ENCODE measurements at regions not wholly inside any gene's neighbourhood (a gene's known extent, or its start where the extent isn't known, plus 50 kb on each side); places are given as distances from the start of the nearest gene placed in this dataset.

- no peaks in the 10 kb centered on the region for H3K23me2 ChIP-seq (ENCODE audit: insufficient read length, low read depth, low read length, poor library complexity, severe bottlenecking)
- no peak overlapping the region for H2BK120ac ChIP-seq (ENCODE audit: low read depth, low read length, poor library complexity, severe bottlenecking)
- TF ChIP-seq CTCF (conservative IDR thresholded peaks at IDR 0.05) = peak; percentile 52
- H4K91ac ChIP-seq (ENCODE audit: insufficient read length, low read depth, low read length) = no peak overlapping the region
- H3K4me1 Mint-ChIP-seq = peaks cover 13 to 18% of the 10 kb centered on the region in 2 experiments
- H3K4me2 ChIP-seq (ENCODE audit: insufficient read depth, insufficient read length, low read length) = no peak overlapping the region
- no peak overlapping the region for H4K8ac ChIP-seq (replicated peaks; ENCODE audit: insufficient read length, low read depth, low read length)
- no CpG with 5 or more reads among the region's 4 CpGs for WGBS (ENCODE audit: extremely low coverage, insufficient read length, low lambda C conversion rate)
- H3K9ac ChIP-seq (ENCODE audit: extremely low read depth, insufficient read length, low read length) = no peak overlapping the region
- no peak overlapping the region for H2BK20ac ChIP-seq (ENCODE audit: low read depth, low read length, poor library complexity, severe bottlenecking)
- no peak overlapping the region for H3K18ac ChIP-seq (ENCODE audit: insufficient read length, low read depth, low read length)
- H3K14ac ChIP-seq (ENCODE audit: insufficient read depth, low read length) = no peak overlapping the region
- H3K27ac Mint-ChIP-seq = no peak overlapping the region
- no peak overlapping the region for H2BK5ac ChIP-seq (ENCODE audit: insufficient read length, low read length)
- H2AFZ ChIP-seq (ENCODE audit: low read length) = no peak overlapping the region
- no peak overlapping the region for H3T11ph ChIP-seq (ENCODE audit: low read length)
- no peak overlapping the region for H3K56ac ChIP-seq (ENCODE audit: insufficient read length, low read depth, low read length)
- DNase-seq = peak; percentile 47
- H2AK5ac ChIP-seq (ENCODE audit: insufficient read length, low read length) = no peak overlapping the region
- H3K27ac ChIP-seq (ENCODE audit: insufficient read length, low read depth, low read length) = no peak overlapping the region
- H3K79me1 ChIP-seq (ENCODE audit: insufficient read depth, low read depth, low read length, poor library complexity, severe bottlenecking) = no peaks in the 10 kb centered on the region
- H3K4me1 ChIP-seq (ENCODE audit: insufficient read depth, low read length) = no peaks in the 10 kb centered on the region
- H3K9me3 Mint-ChIP-seq = no peaks in the 10 kb centered on the region; a peak in 1 of 5 replicates
- H3K79me2 ChIP-seq (ENCODE audit: insufficient read depth, low read length) = no peaks in the 10 kb centered on the region
- no peak overlapping the region for H2BK15ac ChIP-seq (ENCODE audit: low read depth, low read length)
- no peaks in the 10 kb centered on the region; the same call in 1 of the 2 replicates for H3K27me3 ChIP-seq (ENCODE audit: insufficient read depth, low read length)
- H4K20me1 ChIP-seq (ENCODE audit: control insufficient read depth, insufficient read depth, insufficient read length) = no peaks in the 10 kb centered on the region
- peaks cover 13% of the 10 kb centered on the region for H3K27me3 Mint-ChIP-seq (ENCODE audit: low read depth)
- H3K23ac ChIP-seq (ENCODE audit: insufficient read length, low read depth, low read length) = no peak overlapping the region
- no peak overlapping the region for H3K4ac ChIP-seq (ENCODE audit: low read depth, low read length)
- no peak overlapping the region for H3K4me3 Mint-ChIP-seq
- H3K9me3 ChIP-seq (ENCODE audit: control insufficient read depth, low read depth, low read length) = no peaks in the 10 kb centered on the region
- no peak overlapping the region for H2BK12ac ChIP-seq (ENCODE audit: insufficient read length, low read depth, low read length)
- H3K36me3 Mint-ChIP-seq (ENCODE audit: insufficient read depth in 1 of 3, low read depth in 3 of 3) = 0 out of 7 replicates have a peak, but pooled peaks cover 0 to 4% (median 0%) of the 10 kb centered on the region in 3 experiments
- no peak overlapping the region for H4K5ac ChIP-seq (ENCODE audit: insufficient read length, low read depth, low read length)
These were observed 202.9 kb downstream of the ARL4C start for GRCh38 chr2:234293973-234294372.

Data from H9 (cell line).